Stimulated activated naive CD8-positive, alpha-beta T cell treated with anti-CD3 and anti-CD28 coated beads, Interleukin-15, amount 100 ng/mL, for 72 hours (primary cell): ENCODE measurements at regions not wholly inside any gene's neighbourhood (a gene's known extent, or its start where the extent isn't known, plus 50 kb on each side); places are given as distances from the start of the nearest gene placed in this dataset.
A peak's percentile ranks its signal among the peaks of the same experiment; 100 is the strongest.
"Not testable (repeated sequence)": the region's sequence is repeated elsewhere in the genome, so short reads cannot be mapped to it uniquely, and the experiment has no call there.

Experiments
- ATAC-seq: fragments of 150-1000 bp; cut with Tn5 transposase; 2 replicates; pipeline ENCODE4 v1.10.0; 2021; ENCODE audit warnings: mild to moderate bottlenecking, moderate library complexity
- DNase-seq, 2 donors: peaks; one replicate each; pipeline ENCODE4 v3.0.0; 2021 to 2022
- H3K27ac Mint-ChIP-seq, 2 donors: one replicate each; pipeline ENCODE4 v1.8.0; 2022; ENCODE audit warnings: mild to moderate bottlenecking in 2 of 2, mixed read lengths in 2 of 2, moderate library complexity in 2 of 2
- H3K27me3 Mint-ChIP-seq: one replicate; pipeline ENCODE4 v1.8.0; 2022; ENCODE audit warnings: mixed read lengths
- H3K4me1 Mint-ChIP-seq: one replicate; pipeline ENCODE4 v1.8.0; 2022; ENCODE audit warnings: mild to moderate bottlenecking, mixed read lengths
- H3K4me3 Mint-ChIP-seq, 2 donors: one replicate each; pipeline ENCODE4 v1.8.0; 2022; ENCODE audit warnings: mild to moderate bottlenecking in 2 of 2, mixed read lengths in 2 of 2, moderate library complexity in 1 of 2
- H3K9me3 Mint-ChIP-seq, 2 donors: one replicate each; pipeline ENCODE4 v1.8.0; 2022; ENCODE audit warnings: mixed read lengths in 2 of 2

GRCh38 chr3:153628591-153628990 lies 466.6 kb downstream of the RAP2B start:
- peak overlapping the region in 1 of 2 donors; percentile 50 for H3K4me3 Mint-ChIP-seq
- peaks cover 63% of the 10 kb centered on the region for H3K4me1 Mint-ChIP-seq
- no peak for DNase-seq
- no peaks in the 10 kb centered on the region for H3K9me3 Mint-ChIP-seq
- H3K27ac Mint-ChIP-seq: peak overlapping the region in 1 of 2 donors; percentile 76
- peak; percentile 7 for ATAC-seq
- H3K27me3 Mint-ChIP-seq: no peaks in the 10 kb centered on the region

GRCh38 chr3:153629148-153629547 lies 467.1 kb downstream of the RAP2B start:
- no peak for ATAC-seq
- DNase-seq: no peak
- Mint-ChIP-seq H3K9me3 (no peaks in the 10 kb centered on the region), H3K27ac (no peak overlapping the region), H3K4me1 (peaks cover 57% of the 10 kb centered on the region), H3K27me3 (no peaks in the 10 kb centered on the region), H3K4me3 (no peak overlapping the region)

GRCh38 chr3:153631102-153631501 lies 469.1 kb downstream of the RAP2B start:
- ATAC-seq (no peak), DNase-seq (no peak)
- Mint-ChIP-seq H3K27me3 (no peaks in the 10 kb centered on the region), H3K9me3 (no peaks in the 10 kb centered on the region), H3K4me3 (no peak overlapping the region), H3K4me1 (peaks cover 40% of the 10 kb centered on the region), H3K27ac (no peak overlapping the region)

- Mint-ChIP-seq H3K27me3 (no peaks in the 10 kb centered on the region), H3K4me1 (peaks cover 35% of the 10 kb centered on the region), H3K9me3 (no peaks in the 10 kb centered on the region), H3K4me3 (no peak overlapping the region), H3K27ac (no peak overlapping the region)
- DNase-seq (no peak), ATAC-seq (no peak)
These were observed 469.6 kb downstream of the RAP2B start for GRCh38 chr3:153631664-153632063.

- DNase-seq: no peak
- Mint-ChIP-seq H3K27me3 (no peaks in the 10 kb centered on the region), H3K4me1 (peaks cover 25% of the 10 kb centered on the region), H3K4me3 (no peak overlapping the region), H3K27ac (no peak overlapping the region), H3K9me3 (no peaks in the 10 kb centered on the region)
- peak; percentile 76 for ATAC-seq
These were observed 471.4 kb downstream of the RAP2B start for GRCh38 chr3:153633407-153633806.

GRCh38 chr3:153634683-153635082 lies 472.7 kb downstream of the RAP2B start:
- DNase-seq: no peak
- H3K9me3 Mint-ChIP-seq: no peaks in the 10 kb centered on the region
- H3K27me3 Mint-ChIP-seq: no peaks in the 10 kb centered on the region
- no peak for ATAC-seq
- H3K27ac Mint-ChIP-seq: no peak overlapping the region
- H3K4me1 Mint-ChIP-seq: peaks cover 18% of the 10 kb centered on the region
- H3K4me3 Mint-ChIP-seq: no peak overlapping the region

GRCh38 chr3:153639631-153640030 lies 477.6 kb downstream of the RAP2B start:
- Mint-ChIP-seq H3K4me1 (peaks cover 45% of the 10 kb centered on the region), H3K4me3 (no peak overlapping the region), H3K27me3 (no peaks in the 10 kb centered on the region), H3K27ac (no peak overlapping the region), H3K9me3 (peaks cover 5 to 12% of the 10 kb centered on the region in 2 donors)
- ATAC-seq (no peak), DNase-seq (no peak)

- Mint-ChIP-seq H3K27ac (peak overlapping the region in 1 of 2 donors; percentile 1), H3K4me3 (no peak overlapping the region), H3K27me3 (no peaks in the 10 kb centered on the region), H3K4me1 (peaks cover 46% of the 10 kb centered on the region), H3K9me3 (peaks cover 5 to 15% of the 10 kb centered on the region in 2 donors)
- no peak for ATAC-seq
- DNase-seq: no peak
These were observed 479.0 kb downstream of the RAP2B start for GRCh38 chr3:153640689-153641665.

GRCh38 chr3:153642576-153642975 lies 478.6 kb upstream of the ARHGEF26 start:
- not testable (repeated sequence) for H3K27me3 Mint-ChIP-seq, DNase-seq, H3K4me3 Mint-ChIP-seq, H3K27ac Mint-ChIP-seq, ATAC-seq
- Mint-ChIP-seq H3K4me1 (peaks cover 46% of the 10 kb centered on the region), H3K9me3 (peaks cover 5 to 15% of the 10 kb centered on the region in 2 donors)

GRCh38 chr3:153643471-153643870 lies 477.7 kb upstream of the ARHGEF26 start:
- Mint-ChIP-seq H3K4me1 (peaks cover 46% of the 10 kb centered on the region), H3K27ac (peak overlapping the region in 1 of 2 donors; percentile 44), H3K9me3 (peaks cover 5 to 15% of the 10 kb centered on the region in 2 donors), H3K4me3 (peak overlapping the region; percentile 4 to 23)
- ATAC-seq, DNase-seq, H3K27me3 Mint-ChIP-seq: not testable (repeated sequence)

GRCh38 chr3:153649286-153649839 lies 471.8 kb upstream of the ARHGEF26 start:
- Mint-ChIP-seq H3K4me1 (peaks cover 4% of the 10 kb centered on the region), H3K4me3 (no peak overlapping the region), H3K27ac (no peak overlapping the region), H3K27me3 (no peaks in the 10 kb centered on the region), H3K9me3 (peaks cover 0 to 7% of the 10 kb centered on the region in 2 donors)
- ATAC-seq (no peak), DNase-seq (no peak)

GRCh38 chr3:153652076-153652475 lies 469.1 kb upstream of the ARHGEF26 start:
- no peak for DNase-seq
- H3K4me3 Mint-ChIP-seq: no peak overlapping the region
- H3K4me1 Mint-ChIP-seq: no peaks in the 10 kb centered on the region
- H3K27me3 Mint-ChIP-seq: peaks cover 7% of the 10 kb centered on the region
- peaks cover 0 to 7% of the 10 kb centered on the region in 2 donors for H3K9me3 Mint-ChIP-seq
- H3K27ac Mint-ChIP-seq: no peak overlapping the region
- no peak for ATAC-seq

GRCh38 chr3:153657046-153657445 lies 464.1 kb upstream of the ARHGEF26 start:
- no peak overlapping the region for H3K27ac Mint-ChIP-seq
- ATAC-seq (no peak), DNase-seq (no peak)
- peaks cover 7 to 10% of the 10 kb centered on the region in 2 donors for H3K9me3 Mint-ChIP-seq
- H3K4me1 Mint-ChIP-seq: no peaks in the 10 kb centered on the region
- peaks cover 7% of the 10 kb centered on the region for H3K27me3 Mint-ChIP-seq
- no peak overlapping the region for H3K4me3 Mint-ChIP-seq

- no peak overlapping the region for H3K27ac Mint-ChIP-seq
- DNase-seq: no peak
- H3K9me3 Mint-ChIP-seq: peaks cover 7 to 10% of the 10 kb centered on the region in 2 donors
- H3K27me3 Mint-ChIP-seq: peaks cover 7% of the 10 kb centered on the region
- H3K4me3 Mint-ChIP-seq: no peak overlapping the region
- no peak for ATAC-seq
- no peaks in the 10 kb centered on the region for H3K4me1 Mint-ChIP-seq
These were observed 463.7 kb upstream of the ARHGEF26 start for GRCh38 chr3:153657461-153657860.

- Mint-ChIP-seq H3K27ac (no peak overlapping the region), H3K9me3 (peaks cover 7 to 10% of the 10 kb centered on the region in 2 donors), H3K4me3 (no peak overlapping the region), H3K27me3 (peaks cover 7% of the 10 kb centered on the region), H3K4me1 (no peaks in the 10 kb centered on the region)
- ATAC-seq (no peak), DNase-seq (no peak)
These were observed 463.1 kb upstream of the ARHGEF26 start for GRCh38 chr3:153658136-153658535.
